ENCODE measurements at regions not wholly inside any gene's neighbourhood (a gene's known extent, or its start where the extent isn't known, plus 50 kb on each side); places are given as distances from the start of the nearest gene placed in this dataset.
"Not testable (repeated sequence)": the region's sequence is repeated elsewhere in the genome, so short reads cannot be mapped to it uniquely, and the experiment has no call there.

DNA sequence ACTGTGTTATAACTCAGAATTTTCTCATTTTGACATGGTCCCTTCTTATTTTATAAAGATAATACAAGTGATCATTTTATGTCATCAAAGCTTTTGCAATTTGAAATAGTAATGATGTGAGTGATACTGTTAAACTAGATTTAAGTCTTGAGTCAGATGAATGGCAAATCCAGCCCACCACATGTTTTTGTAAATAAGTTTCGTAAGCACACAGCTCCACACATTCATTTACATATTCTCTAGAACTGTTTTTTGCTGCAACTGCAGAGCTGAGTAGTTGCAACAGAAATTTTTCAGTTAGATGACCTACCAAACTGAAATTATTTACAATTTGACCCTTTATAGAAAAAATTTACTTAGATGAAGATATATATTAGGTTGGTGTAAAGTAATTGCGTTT, 108.1 kb downstream of the CDRT15L2 start:
- TF ChIP-seq ZFX (IDR thresholded peaks at IDR 0.05): not testable (repeated sequence)
- TF ChIP-seq, protein P1, sequence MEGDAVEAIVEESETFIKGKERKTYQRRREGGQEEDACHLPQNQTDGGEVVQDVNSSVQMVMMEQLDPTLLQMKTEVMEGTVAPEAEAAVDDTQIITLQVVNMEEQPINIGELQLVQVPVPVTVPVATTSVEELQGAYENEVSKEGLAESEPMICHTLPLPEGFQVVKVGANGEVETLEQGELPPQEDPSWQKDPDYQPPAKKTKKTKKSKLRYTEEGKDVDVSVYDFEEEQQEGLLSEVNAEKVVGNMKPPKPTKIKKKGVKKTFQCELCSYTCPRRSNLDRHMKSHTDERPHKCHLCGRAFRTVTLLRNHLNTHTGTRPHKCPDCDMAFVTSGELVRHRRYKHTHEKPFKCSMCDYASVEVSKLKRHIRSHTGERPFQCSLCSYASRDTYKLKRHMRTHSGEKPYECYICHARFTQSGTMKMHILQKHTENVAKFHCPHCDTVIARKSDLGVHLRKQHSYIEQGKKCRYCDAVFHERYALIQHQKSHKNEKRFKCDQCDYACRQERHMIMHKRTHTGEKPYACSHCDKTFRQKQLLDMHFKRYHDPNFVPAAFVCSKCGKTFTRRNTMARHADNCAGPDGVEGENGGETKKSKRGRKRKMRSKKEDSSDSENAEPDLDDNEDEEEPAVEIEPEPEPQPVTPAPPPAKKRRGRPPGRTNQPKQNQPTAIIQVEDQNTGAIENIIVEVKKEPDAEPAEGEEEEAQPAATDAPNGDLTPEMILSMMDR (conservative IDR thresholded peaks at IDR 0.05): not testable (repeated sequence)
